ENCODE measurements at regions not wholly inside any gene's neighbourhood (a gene's known extent, or its start where the extent isn't known, plus 50 kb on each side); places are given as distances from the start of the nearest gene placed in this dataset.

GRCh38 chr1:8147956-8148355 is 121.8 kb upstream of the ERRFI1 start:
- H3K4me1 ChIP-seq (ENCODE audit: control insufficient read depth, insufficient read depth, low read length), result 0 out of 2 replicates have a peak, but pooled peaks cover 3% of the 10 kb centered on the region
- no peaks in the 10 kb centered on the region for H3K79me1 ChIP-seq (ENCODE audit: low read depth in 1 of 2, low read length in 2 of 2)
- TF ChIP-seq, protein P1, sequence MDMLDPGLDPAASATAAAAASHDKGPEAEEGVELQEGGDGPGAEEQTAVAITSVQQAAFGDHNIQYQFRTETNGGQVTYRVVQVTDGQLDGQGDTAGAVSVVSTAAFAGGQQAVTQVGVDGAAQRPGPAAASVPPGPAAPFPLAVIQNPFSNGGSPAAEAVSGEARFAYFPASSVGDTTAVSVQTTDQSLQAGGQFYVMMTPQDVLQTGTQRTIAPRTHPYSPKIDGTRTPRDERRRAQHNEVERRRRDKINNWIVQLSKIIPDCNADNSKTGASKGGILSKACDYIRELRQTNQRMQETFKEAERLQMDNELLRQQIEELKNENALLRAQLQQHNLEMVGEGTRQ (IDR thresholded peaks at IDR 0.05; ENCODE audit: low read depth, low read length), result no peak
- TF ChIP-seq, protein P2, sequence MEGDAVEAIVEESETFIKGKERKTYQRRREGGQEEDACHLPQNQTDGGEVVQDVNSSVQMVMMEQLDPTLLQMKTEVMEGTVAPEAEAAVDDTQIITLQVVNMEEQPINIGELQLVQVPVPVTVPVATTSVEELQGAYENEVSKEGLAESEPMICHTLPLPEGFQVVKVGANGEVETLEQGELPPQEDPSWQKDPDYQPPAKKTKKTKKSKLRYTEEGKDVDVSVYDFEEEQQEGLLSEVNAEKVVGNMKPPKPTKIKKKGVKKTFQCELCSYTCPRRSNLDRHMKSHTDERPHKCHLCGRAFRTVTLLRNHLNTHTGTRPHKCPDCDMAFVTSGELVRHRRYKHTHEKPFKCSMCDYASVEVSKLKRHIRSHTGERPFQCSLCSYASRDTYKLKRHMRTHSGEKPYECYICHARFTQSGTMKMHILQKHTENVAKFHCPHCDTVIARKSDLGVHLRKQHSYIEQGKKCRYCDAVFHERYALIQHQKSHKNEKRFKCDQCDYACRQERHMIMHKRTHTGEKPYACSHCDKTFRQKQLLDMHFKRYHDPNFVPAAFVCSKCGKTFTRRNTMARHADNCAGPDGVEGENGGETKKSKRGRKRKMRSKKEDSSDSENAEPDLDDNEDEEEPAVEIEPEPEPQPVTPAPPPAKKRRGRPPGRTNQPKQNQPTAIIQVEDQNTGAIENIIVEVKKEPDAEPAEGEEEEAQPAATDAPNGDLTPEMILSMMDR (conservative IDR thresholded peaks at IDR 0.05; ENCODE audit: low read depth, low read length), result no peak
- TF ChIP-seq RCOR1 (IDR thresholded peaks at IDR 0.05; ENCODE audit: insufficient replicate concordance, low read length), result no peak
- H2AK9ac ChIP-seq (replicated peaks; ENCODE audit: low read depth, low read length, poor library complexity), result no peak overlapping the region
- dilution Hi-C loops (cut with HindIII; ENCODE audit: low sequenced_read_pairs, unreplicated experiment) (no loop called here), intact Hi-C loops (cut with micrococcal nuclease) (no loop called here), in situ Hi-C loops (cut with MboI; ENCODE audit: low sequenced_read_pairs) (no loop called here)
- no peaks in the 10 kb centered on the region for H4K20me1 ChIP-seq (ENCODE audit: insufficient read depth, low read length)
- ATAC-seq (ENCODE audit: low read depth) (no peak), DNase-seq (peak; percentile 33)
- peak overlapping the region; percentile 8; the same call in 1 of the 2 replicates for H3K4ac ChIP-seq (ENCODE audit: low read depth, low read length)
- peak overlapping the region; percentile 66; the same call in 1 of the 2 replicates for H3K18ac ChIP-seq (ENCODE audit: low read depth, low read length)
- no peak overlapping the region for H2BK5ac ChIP-seq (ENCODE audit: low read depth, low read length, poor library complexity, severe bottlenecking)
- no peaks in the 10 kb centered on the region for H3K36me3 ChIP-seq (ENCODE audit: control insufficient read depth, insufficient read depth, low read length)
- H3K4me3 ChIP-seq (ENCODE audit: insufficient read depth, low read depth, low read length), result no peak overlapping the region
- no peak overlapping the region for H4K8ac ChIP-seq (ENCODE audit: low read depth in 2 of 2, low read length in 2 of 2)
- H2BK120ac ChIP-seq (ENCODE audit: low read depth, low read length), result peak overlapping the region; percentile 17; the same call in 1 of the 2 replicates
- POLR2A ChIA-PET (ENCODE audit: unreplicated experiment), result no interaction called here
- H3K14ac ChIP-seq (replicated peaks; ENCODE audit: low read depth, low read length), result peak overlapping the region; percentile 34; the same call in 1 of the 2 replicates
- no peak overlapping the region for H3K9ac ChIP-seq (ENCODE audit: low read depth, low read length)
- H3K27me3 ChIP-seq (ENCODE audit: control insufficient read depth, insufficient read depth, low read length), result no peaks in the 10 kb centered on the region
- peak overlapping the region; percentile 67; the same call in 1 of the 2 replicates for H4K5ac ChIP-seq (ENCODE audit: low read depth, low read length)
- H2AFZ ChIP-seq (replicated peaks; ENCODE audit: low read length, poor library complexity), result peak overlapping the region; percentile 24
- BruUV-seq (replicated peaks), result no TSS peak
- CTCF ChIA-PET, result no interaction called here
- peak overlapping the region; percentile 59; the same call in 1 of the 3 replicates for H2BK15ac ChIP-seq (ENCODE audit: low read depth, low read length)
- no peaks in the 10 kb centered on the region for H3K9me3 ChIP-seq (ENCODE audit: control insufficient read depth, insufficient read depth, low read length)
- no peaks in the 10 kb centered on the region for H3K9me1 ChIP-seq (ENCODE audit: insufficient read depth, low read length)
- no peak overlapping the region for H3K23ac ChIP-seq (ENCODE audit: low read depth, low read length)
- no peak overlapping the region for H3K27ac ChIP-seq (ENCODE audit: insufficient read depth, low read length)
- H3K56ac ChIP-seq (ENCODE audit: extremely low read depth, insufficient read depth, low read length), result no peak overlapping the region
- H2BK20ac ChIP-seq (ENCODE audit: low read depth, low read length), result no peak overlapping the region
- no peak overlapping the region for H3K4me2 ChIP-seq (ENCODE audit: low read depth, low read length)
- 100% methylated on average over 1 of the region's 1 CpG; no CpG with 5 or more reads in 1 of the 2 experiments for WGBS, 2 experiments (ENCODE audit: extremely low coverage in 2 of 2, insufficient read length in 1 of 2)
- H4K91ac ChIP-seq (ENCODE audit: insufficient read depth, low read depth, low read length), result no peak overlapping the region
- H2AK5ac ChIP-seq (ENCODE audit: low read depth, low read length), result peak overlapping the region; percentile 52
